ENCODE measurements at regions not wholly inside any gene's neighbourhood (a gene's known extent, or its start where the extent isn't known, plus 50 kb on each side); places are given as distances from the start of the nearest gene placed in this dataset.
"Not testable (repeated sequence)": the region's sequence is repeated elsewhere in the genome, so short reads cannot be mapped to it uniquely, and the experiment has no call there.

- no peak for DNase-seq
Measured at GRCh38 chr1:14320986-14321385, 277.5 kb upstream of the KAZN start.

GRCh38 chr1:14321422-14321821, 277.1 kb upstream of the KAZN start:
- no peak for DNase-seq

GRCh38 chr1:14323568-14324247, 274.8 kb upstream of the KAZN start:
- DNase-seq = no peak

- no peak for DNase-seq
Measured at GRCh38 chr1:14324248-14324630, 274.2 kb upstream of the KAZN start.

GRCh38 chr1:14326857-14327256, 271.6 kb upstream of the KAZN start:
- DNase-seq = no peak

- no peak for DNase-seq
Measured at GRCh38 chr1:14328685-14329084, 269.8 kb upstream of the KAZN start.

GRCh38 chr1:14332158-14332557, 266.3 kb upstream of the KAZN start:
- DNase-seq = no peak

- DNase-seq = no peak
Measured at GRCh38 chr1:14334336-14335176, 263.9 kb upstream of the KAZN start.

- DNase-seq = no peak
Measured at GRCh38 chr1:14338509-14338908, 260.0 kb upstream of the KAZN start.

GRCh38 chr1:14339288-14339687, 259.2 kb upstream of the KAZN start:
- no peak for DNase-seq

- no peak for DNase-seq
Measured at GRCh38 chr1:14340002-14340785, 258.3 kb upstream of the KAZN start.

- DNase-seq = no peak
Measured at GRCh38 chr1:14341147-14341546, 257.3 kb upstream of the KAZN start.

GRCh38 chr1:14345946-14346550, 252.4 kb upstream of the KAZN start:
- no peak for DNase-seq

GRCh38 chr1:14347186-14347585, 251.3 kb upstream of the KAZN start:
- no peak for DNase-seq

GRCh38 chr1:14347776-14348175, 250.7 kb upstream of the KAZN start:
- no peak for DNase-seq

- DNase-seq = no peak
Measured at GRCh38 chr1:14350197-14350596, 248.3 kb upstream of the KAZN start.

- DNase-seq = no peak
Measured at GRCh38 chr1:14352897-14353296, 245.6 kb upstream of the KAZN start.

GRCh38 chr1:14361005-14361404, 237.5 kb upstream of the KAZN start:
- DNase-seq = not testable (repeated sequence)

GRCh38 chr1:14362331-14362730, 236.2 kb upstream of the KAZN start:
- no peak for DNase-seq

GRCh38 chr1:14363036-14363590, 235.4 kb upstream of the KAZN start:
- DNase-seq = no peak

- no peak for DNase-seq
Measured at GRCh38 chr1:14363707-14364413, 234.6 kb upstream of the KAZN start.

GRCh38 chr1:14365301-14365988, 233.0 kb upstream of the KAZN start:
- DNase-seq = no peak

Data from activated naive CD4-positive, alpha-beta T cell (primary cell).